ENCODE measurements at regions not wholly inside any gene's neighbourhood (a gene's known extent, or its start where the extent isn't known, plus 50 kb on each side); places are given as distances from the start of the nearest gene placed in this dataset.
A peak's percentile ranks its signal among the peaks of the same experiment; 100 is the strongest.

DNA sequence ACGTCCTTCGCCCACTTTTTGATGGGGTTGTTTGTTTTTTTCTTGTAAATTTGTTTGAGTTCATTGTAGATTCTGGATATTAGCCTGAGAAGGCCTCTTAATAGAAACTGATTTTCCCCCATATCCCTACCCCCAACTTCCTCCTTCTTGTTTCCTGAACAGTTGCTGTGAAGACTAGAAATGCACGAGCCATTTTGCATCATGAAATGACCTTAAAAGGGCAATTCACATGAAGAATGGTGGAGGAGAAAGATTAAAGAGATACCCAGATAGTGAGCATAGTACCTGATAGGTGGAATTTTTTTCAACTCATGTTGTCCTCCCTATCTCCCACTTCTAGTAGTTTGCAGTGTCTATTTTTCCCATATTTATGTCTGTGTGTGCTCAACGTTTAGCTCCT, 55.2 kb upstream of the KCNH8 start:
- TF ChIP-seq, protein P1, sequence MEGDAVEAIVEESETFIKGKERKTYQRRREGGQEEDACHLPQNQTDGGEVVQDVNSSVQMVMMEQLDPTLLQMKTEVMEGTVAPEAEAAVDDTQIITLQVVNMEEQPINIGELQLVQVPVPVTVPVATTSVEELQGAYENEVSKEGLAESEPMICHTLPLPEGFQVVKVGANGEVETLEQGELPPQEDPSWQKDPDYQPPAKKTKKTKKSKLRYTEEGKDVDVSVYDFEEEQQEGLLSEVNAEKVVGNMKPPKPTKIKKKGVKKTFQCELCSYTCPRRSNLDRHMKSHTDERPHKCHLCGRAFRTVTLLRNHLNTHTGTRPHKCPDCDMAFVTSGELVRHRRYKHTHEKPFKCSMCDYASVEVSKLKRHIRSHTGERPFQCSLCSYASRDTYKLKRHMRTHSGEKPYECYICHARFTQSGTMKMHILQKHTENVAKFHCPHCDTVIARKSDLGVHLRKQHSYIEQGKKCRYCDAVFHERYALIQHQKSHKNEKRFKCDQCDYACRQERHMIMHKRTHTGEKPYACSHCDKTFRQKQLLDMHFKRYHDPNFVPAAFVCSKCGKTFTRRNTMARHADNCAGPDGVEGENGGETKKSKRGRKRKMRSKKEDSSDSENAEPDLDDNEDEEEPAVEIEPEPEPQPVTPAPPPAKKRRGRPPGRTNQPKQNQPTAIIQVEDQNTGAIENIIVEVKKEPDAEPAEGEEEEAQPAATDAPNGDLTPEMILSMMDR (IDR thresholded peaks at IDR 0.05; ENCODE audit: low read depth, low read length) = no peak
- H3K4me3 ChIP-seq (replicated peaks in 1 of 2; ENCODE audit: low read depth in 2 of 2, low read length in 2 of 2) = no peak overlapping the region
- no peak for DNase-seq (ENCODE audit: low read depth in 2 of 2)

DNA sequence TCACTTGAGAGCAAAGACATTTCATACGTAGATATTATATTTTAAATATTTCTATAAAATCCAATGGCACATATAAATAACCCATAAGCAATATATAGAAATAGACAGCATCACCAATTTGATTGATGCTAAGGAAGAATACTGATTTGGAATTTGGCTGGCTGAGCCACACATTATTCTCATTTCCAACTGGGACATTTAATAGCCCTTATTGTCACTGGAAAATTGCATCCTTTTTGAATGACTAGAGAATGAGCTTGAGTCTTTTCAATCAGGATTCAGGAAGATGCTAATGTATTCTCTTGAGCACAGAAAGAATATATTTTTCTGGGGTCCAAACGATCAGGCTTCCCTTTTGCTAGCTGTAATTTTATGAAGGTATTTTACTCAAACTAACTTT, 70.9 kb upstream of the KCNH8 start:
- DNase-seq (ENCODE audit: low read depth in 2 of 2) = no peak
- no peak overlapping the region for H3K4me3 ChIP-seq (replicated peaks in 1 of 2; ENCODE audit: low read depth in 2 of 2, low read length in 2 of 2)
- TF ChIP-seq, protein P1 (IDR thresholded peaks at IDR 0.05; ENCODE audit: low read depth, low read length) = no peak

DNA sequence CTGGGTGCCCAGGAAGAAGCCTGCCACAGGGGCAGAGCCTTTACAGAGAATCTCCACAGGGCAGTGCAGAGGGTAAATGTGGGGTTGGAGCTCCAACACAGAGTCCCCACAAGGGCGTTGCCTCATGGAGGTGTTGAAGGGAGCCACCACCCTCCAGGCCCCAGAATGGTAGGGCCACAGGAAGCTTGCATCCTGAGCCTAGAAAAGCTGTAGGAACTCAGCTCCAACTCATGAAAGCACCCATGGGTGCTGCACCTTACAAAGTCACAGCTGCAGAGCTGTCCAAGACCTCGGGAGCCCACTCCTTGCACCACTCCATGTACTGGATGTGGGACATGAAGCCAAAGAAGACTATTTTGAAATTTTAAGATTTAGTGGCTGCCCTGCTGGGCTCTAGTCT, 73.3 kb upstream of the KCNH8 start:
- TF ChIP-seq, protein P1 (IDR thresholded peaks at IDR 0.05; ENCODE audit: low read depth, low read length) = no peak
- H3K4me3 ChIP-seq (replicated peaks in 1 of 2; ENCODE audit: low read depth in 2 of 2, low read length in 2 of 2) = no peak overlapping the region
- DNase-seq (ENCODE audit: low read depth in 2 of 2) = no peak

DNA sequence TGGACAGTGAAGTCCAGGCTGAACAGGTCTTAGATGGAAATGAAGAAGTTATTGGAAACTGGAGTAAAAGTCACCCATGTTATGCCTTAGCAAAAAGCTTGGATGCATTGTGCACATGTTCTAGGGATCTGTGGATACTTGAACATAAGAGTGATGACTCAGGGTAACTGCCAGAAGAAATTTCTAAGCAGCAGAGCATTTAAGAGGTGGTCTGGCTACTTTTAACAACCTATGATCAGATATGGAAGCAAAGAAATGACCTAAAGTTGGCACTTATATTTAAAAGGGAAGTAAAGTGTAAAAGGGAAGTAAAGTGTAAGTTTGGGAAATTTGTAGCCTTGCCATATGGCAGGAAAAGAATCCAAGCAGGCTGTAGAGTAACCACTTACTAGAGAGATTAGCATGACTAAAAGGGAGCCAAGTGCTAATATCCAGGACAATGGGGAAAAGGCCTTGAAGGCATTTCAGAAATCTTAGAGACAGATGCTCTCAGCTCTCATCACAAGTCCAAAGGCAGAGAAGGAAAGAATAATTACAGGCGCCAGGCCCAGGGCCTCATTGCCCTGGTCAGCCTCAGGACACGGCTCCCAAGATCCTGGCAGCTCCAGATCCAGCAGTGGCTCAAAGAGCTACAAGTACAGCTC, 73.9 kb upstream of the KCNH8 start:
- TF ChIP-seq, protein P1 (IDR thresholded peaks at IDR 0.05; ENCODE audit: low read depth, low read length) = no peak

DNA sequence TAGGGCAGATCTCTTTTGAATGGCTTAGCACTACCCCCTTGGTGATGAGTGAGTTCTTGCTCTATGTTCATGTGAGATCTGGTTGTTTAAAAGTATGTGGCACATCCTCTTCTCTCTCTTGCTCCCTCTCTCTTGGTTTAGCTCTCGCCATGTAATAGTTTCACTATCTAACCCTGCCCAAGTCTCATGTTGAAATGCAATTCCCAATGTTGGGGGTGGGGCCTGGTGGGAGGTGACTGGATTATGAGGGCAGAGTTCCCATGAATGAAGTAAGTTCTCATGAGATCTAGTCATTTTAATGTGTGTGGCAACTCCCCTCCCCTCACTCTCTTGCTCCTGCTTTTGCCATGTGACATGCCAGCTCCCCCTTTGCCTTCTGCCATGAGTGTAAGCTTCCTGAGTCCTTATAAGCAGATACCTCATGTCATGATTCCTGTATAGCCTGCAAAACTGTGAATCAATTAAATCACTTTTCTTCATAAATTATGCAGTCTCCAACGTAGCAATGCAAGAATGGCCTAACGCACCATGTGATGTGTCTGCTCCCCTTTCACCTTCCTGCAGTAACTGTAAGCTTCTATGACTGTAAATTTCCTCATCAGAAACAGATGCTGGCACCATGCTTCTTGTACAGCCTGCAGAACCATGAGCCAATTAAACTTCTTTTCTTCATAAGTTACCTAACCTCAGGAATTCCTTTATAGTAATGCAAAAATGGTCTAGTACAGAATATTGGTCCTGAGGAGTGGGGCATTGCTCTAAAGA, 74.8 kb upstream of the KCNH8 start:
- H3K4me3 ChIP-seq (replicated peaks in 1 of 2; ENCODE audit: low read depth in 2 of 2, low read length in 2 of 2) = no peak overlapping the region
- TF ChIP-seq, protein P1 (IDR thresholded peaks at IDR 0.05; ENCODE audit: low read depth, low read length) = no peak
- no peak for DNase-seq (ENCODE audit: low read depth in 2 of 2)

More for the DNA sequence above, 73.9 kb upstream of the KCNH8 start:
- DNase-seq (ENCODE audit: low read depth in 2 of 2) = peak in 1 of 2 donors; percentile 14
- H3K4me3 ChIP-seq (replicated peaks in 1 of 2; ENCODE audit: low read depth in 2 of 2, low read length in 2 of 2) = no peak overlapping the region

DNA sequence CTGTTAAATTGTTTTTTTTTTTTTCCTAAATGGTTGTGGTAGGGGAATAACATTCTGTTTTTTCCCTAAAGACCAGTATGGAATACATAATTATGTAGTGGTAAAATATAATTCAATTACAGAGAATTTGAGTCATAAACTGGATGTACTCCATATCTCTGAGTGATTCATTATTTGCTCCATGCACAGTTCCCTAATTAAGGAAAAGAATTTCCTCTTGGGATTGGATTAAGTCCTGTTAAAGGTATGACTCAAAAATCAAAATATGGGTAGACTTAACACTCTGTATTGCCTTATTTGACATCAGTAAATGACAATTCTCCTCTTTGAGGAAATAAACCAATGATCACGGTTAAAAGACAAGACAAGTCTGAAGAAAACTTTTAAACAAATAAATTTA, 78.0 kb upstream of the KCNH8 start:
- TF ChIP-seq, protein P1 (IDR thresholded peaks at IDR 0.05; ENCODE audit: low read depth, low read length) = no peak
- no peak overlapping the region for H3K4me3 ChIP-seq (replicated peaks in 1 of 2; ENCODE audit: low read depth in 2 of 2, low read length in 2 of 2)
- peak in 1 of 2 donors; percentile 12 for DNase-seq (ENCODE audit: low read depth in 2 of 2)
